Pons (tissue), 1 donor: ENCODE measurements at regions not wholly inside any gene's neighbourhood (a gene's known extent, or its start where the extent isn't known, plus 50 kb on each side); places are given as distances from the start of the nearest gene placed in this dataset.

Source experiments
- DNase-seq: peaks from one replicate; pipeline ENCODE4 v3.0.0-alpha.2; 2016; ENCODE audit warnings: low spot score

GRCh38 chr22:49093192-49093880 is 734.3 kb downstream of the BRD1 start:
- DNase-seq, result no peak

- DNase-seq, result no peak
Measured at GRCh38 chr22:49092716-49093115, 735.0 kb downstream of the BRD1 start.

GRCh38 chr22:49091917-49092545 is 735.6 kb downstream of the BRD1 start:
- DNase-seq, result no peak

GRCh38 chr22:49091451-49091850 is 736.2 kb downstream of the BRD1 start:
- no peak for DNase-seq

GRCh38 chr22:49090853-49091135 is 736.9 kb downstream of the BRD1 start:
- no peak for DNase-seq

GRCh38 chr22:49090061-49090852 is 737.4 kb downstream of the BRD1 start:
- no peak for DNase-seq

GRCh38 chr22:49088801-49089791 is 738.6 kb downstream of the BRD1 start:
- DNase-seq, result no peak

GRCh38 chr22:49087716-49088601 is 739.7 kb downstream of the BRD1 start:
- no peak for DNase-seq

- no peak for DNase-seq
Measured at GRCh38 chr22:49087198-49087597, 740.5 kb downstream of the BRD1 start.

- no peak for DNase-seq
Measured at GRCh38 chr22:49086606-49087157, 741.0 kb downstream of the BRD1 start.

GRCh38 chr22:49086181-49086580 is 741.5 kb downstream of the BRD1 start:
- DNase-seq, result no peak

- DNase-seq, result no peak
Measured at GRCh38 chr22:49084206-49084605, 743.5 kb downstream of the BRD1 start.

- no peak for DNase-seq
Measured at GRCh38 chr22:49083607-49084006, 744.1 kb downstream of the BRD1 start.

- DNase-seq, result no peak
Measured at GRCh38 chr22:49082451-49082850, 745.2 kb downstream of the BRD1 start.

- no peak for DNase-seq
Measured at GRCh38 chr22:49081926-49082325, 745.7 kb downstream of the BRD1 start.

- no peak for DNase-seq
Measured at GRCh38 chr22:49081261-49081666, 746.4 kb downstream of the BRD1 start.

- no peak for DNase-seq
Measured at GRCh38 chr22:49080631-49081030, 747.0 kb downstream of the BRD1 start.

- no peak for DNase-seq
Measured at GRCh38 chr22:49079743-49080500, 747.8 kb downstream of the BRD1 start.

GRCh38 chr22:49079027-49079725 is 748.5 kb downstream of the BRD1 start:
- no peak for DNase-seq
